ENCODE measurements at regions not wholly inside any gene's neighbourhood (a gene's known extent, or its start where the extent isn't known, plus 50 kb on each side); places are given as distances from the start of the nearest gene placed in this dataset.

- no peak for DNase-seq
- no peaks in the 10 kb centered on the region for H3K9me3 ChIP-seq (replicated peaks)
- intact Hi-C loops (cut with micrococcal nuclease): no loop called here
- H3K4me1 ChIP-seq: no peaks in the 10 kb centered on the region
- no peaks in the 10 kb centered on the region for H3K27me3 ChIP-seq (ENCODE audit: low read depth)
- H3K27ac ChIP-seq (replicated peaks): no peak overlapping the region
- H3K4me3 ChIP-seq: no peak overlapping the region
- no peaks in the 10 kb centered on the region for H3K36me3 ChIP-seq
- no peak for TF ChIP-seq CTCF (IDR thresholded peaks at IDR 0.05; ENCODE audit: borderline replicate concordance)
These were observed 409.1 kb upstream of the CRIM1 start for GRCh38 chr2:35946478-35946877.

- Histone ChIP-seq H3K4me3 (no peak overlapping the region), H3K27me3 (ENCODE audit: low read depth) (no peaks in the 10 kb centered on the region), H3K36me3 (no peaks in the 10 kb centered on the region), H3K27ac (replicated peaks) (no peak overlapping the region), H3K4me1 (no peaks in the 10 kb centered on the region), H3K9me3 (replicated peaks) (no peaks in the 10 kb centered on the region)
- intact Hi-C loops (cut with micrococcal nuclease): no loop called here
- DNase-seq: no peak
- no peak for TF ChIP-seq CTCF (IDR thresholded peaks at IDR 0.05; ENCODE audit: borderline replicate concordance)
These were observed 416.7 kb upstream of the CRIM1 start for GRCh38 chr2:35938838-35939237.

GRCh38 chr2:35933031-35933430 lies 422.5 kb upstream of the CRIM1 start:
- Histone ChIP-seq H3K36me3 (no peaks in the 10 kb centered on the region), H3K27ac (replicated peaks) (no peak overlapping the region), H3K4me1 (no peaks in the 10 kb centered on the region), H3K27me3 (ENCODE audit: low read depth) (no peaks in the 10 kb centered on the region), H3K4me3 (no peak overlapping the region), H3K9me3 (replicated peaks) (no peaks in the 10 kb centered on the region)
- DNase-seq: no peak
- intact Hi-C loops (cut with micrococcal nuclease): no loop called here
- no peak for TF ChIP-seq CTCF (IDR thresholded peaks at IDR 0.05; ENCODE audit: borderline replicate concordance)

GRCh38 chr2:35932276-35932963 lies 423.2 kb upstream of the CRIM1 start:
- Histone ChIP-seq H3K27me3 (ENCODE audit: low read depth) (no peaks in the 10 kb centered on the region), H3K27ac (replicated peaks) (no peak overlapping the region), H3K36me3 (no peaks in the 10 kb centered on the region), H3K4me1 (no peaks in the 10 kb centered on the region), H3K4me3 (no peak overlapping the region), H3K9me3 (replicated peaks) (no peaks in the 10 kb centered on the region)
- intact Hi-C loops (cut with micrococcal nuclease): no loop called here
- no peak for DNase-seq
- no peak for TF ChIP-seq CTCF (IDR thresholded peaks at IDR 0.05; ENCODE audit: borderline replicate concordance)

GRCh38 chr2:35931626-35932025 lies 424.0 kb upstream of the CRIM1 start:
- TF ChIP-seq CTCF (IDR thresholded peaks at IDR 0.05; ENCODE audit: borderline replicate concordance): no peak
- Histone ChIP-seq H3K4me3 (no peak overlapping the region), H3K27ac (replicated peaks) (no peak overlapping the region), H3K36me3 (no peaks in the 10 kb centered on the region), H3K9me3 (replicated peaks) (no peaks in the 10 kb centered on the region), H3K4me1 (no peaks in the 10 kb centered on the region), H3K27me3 (ENCODE audit: low read depth) (no peaks in the 10 kb centered on the region)
- DNase-seq: no peak
- intact Hi-C loops (cut with micrococcal nuclease): no loop called here

All from left ventricle myocardium inferior (tissue), 1 donor.